Fibroblast of the aortic adventitia (primary cell): ENCODE measurements at regions not wholly inside any gene's neighbourhood (a gene's known extent, or its start where the extent isn't known, plus 50 kb on each side); places are given as distances from the start of the nearest gene placed in this dataset.
A peak's percentile ranks its signal among the peaks of the same experiment; 100 is the strongest.

Source experiments
- DNase-seq: peaks from one replicate; pipeline ENCODE4 v3.0.0-alpha.2; 2010; ENCODE audit warnings: low read depth
- H3K4me3 ChIP-seq: 2 replicates; pipeline ENCODE4 v1.5.1; 2011; ENCODE audit warnings: low read depth, mild to moderate bottlenecking, control low read depth, low read length, moderate library complexity
- CTCF ChIP-seq: IDR thresholded peaks from 2 replicates; pipeline ENCODE4 v1.5.1; 2011; ENCODE audit warnings: mild to moderate bottlenecking, low read length, control low read depth, inconsistent platforms; ENCODE audit not compliant: insufficient read depth

DNA sequence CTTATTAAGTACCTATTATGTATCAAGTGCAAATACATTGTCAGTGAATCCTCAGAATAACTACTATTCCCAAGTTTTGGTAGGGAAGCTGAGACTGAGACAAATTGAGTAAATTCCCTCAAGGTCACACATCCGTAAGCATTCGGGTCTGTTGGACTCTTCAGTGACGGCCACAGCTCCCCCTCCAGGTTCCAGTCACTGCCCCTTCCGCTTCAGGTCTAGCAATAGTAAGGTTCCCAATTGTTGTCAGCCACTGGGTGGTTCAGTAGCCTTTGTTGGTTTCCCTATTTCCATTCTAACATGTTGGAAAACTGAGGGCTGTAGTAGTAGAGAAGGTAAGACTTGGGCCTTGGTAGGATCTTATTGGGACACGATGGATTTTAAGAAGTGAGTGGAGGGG lies 54.9 kb upstream of the TNRC6B start:
- DNase-seq, result no peak
- no peak for TF ChIP-seq CTCF
- H3K4me3 ChIP-seq, result no peak overlapping the region

DNA sequence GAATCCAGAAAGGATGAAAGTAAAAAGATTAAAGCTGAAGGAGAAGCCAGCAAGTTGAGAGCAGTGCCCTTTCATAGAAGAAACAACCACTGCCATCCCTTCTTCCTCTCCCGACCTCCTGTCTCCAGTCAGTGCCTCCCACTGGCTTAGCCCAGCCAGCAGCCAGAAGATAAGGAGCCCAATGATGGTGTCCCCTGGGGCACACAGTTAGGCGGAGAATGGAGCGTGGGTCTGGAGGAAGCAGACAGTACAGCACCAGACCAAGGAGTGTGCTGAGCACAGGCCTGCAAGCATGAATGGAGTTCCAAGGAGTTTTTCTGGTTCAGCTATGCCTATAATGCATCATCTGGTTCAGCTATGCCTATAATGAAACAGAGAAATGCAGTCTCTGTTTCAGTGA lies 54.3 kb upstream of the TNRC6B start:
- H3K4me3 ChIP-seq, result no peak overlapping the region
- DNase-seq, result peak; percentile 43
- no peak for TF ChIP-seq CTCF
